Thymus (tissue), 11 donors: ENCODE measurements at regions not wholly inside any gene's neighbourhood (a gene's known extent, or its start where the extent isn't known, plus 50 kb on each side); places are given as distances from the start of the nearest gene placed in this dataset.

Source experiments
- DNase-seq, 9 donors: peaks; one replicate each; pipeline ENCODE4 v3.0.0-alpha.2; 2013; ENCODE audit warnings: low spot score in 9 of 9, low read depth in 6 of 9, missing footprints in 1 of 9
- H3K27ac ChIP-seq, 2 donors: one replicate each; pipeline ENCODE4 v1.5.1; 2013; ENCODE audit warnings: control low read depth in 1 of 2, low read depth in 1 of 2, low read length in 1 of 2, mild to moderate bottlenecking in 1 of 2, moderate library complexity in 1 of 2
- H3K27me3 ChIP-seq, 2 donors: one replicate each; pipeline ENCODE4 v1.5.1; 2013; ENCODE audit warnings: low read length in 1 of 2; ENCODE audit not compliant: control insufficient read depth in 2 of 2, insufficient read depth in 1 of 2
- H3K36me3 ChIP-seq, 2 donors: one replicate each; pipeline ENCODE4 v1.5.1; 2013; ENCODE audit warnings: low read length in 1 of 2, mild to moderate bottlenecking in 1 of 2, moderate library complexity in 1 of 2; ENCODE audit not compliant: control insufficient read depth in 2 of 2, insufficient read depth in 2 of 2
- H3K4me1 ChIP-seq, 2 donors: one replicate each; pipeline ENCODE4 v1.5.1; 2013; ENCODE audit warnings: low read length in 2 of 2; ENCODE audit not compliant: control insufficient read depth in 2 of 2, insufficient read depth in 2 of 2
- H3K4me3 ChIP-seq, 2 donors: one replicate each; pipeline ENCODE4 v1.5.1; 2013; ENCODE audit warnings: low read length in 2 of 2, control low read depth in 1 of 2, mild to moderate bottlenecking in 1 of 2
- H3K9me3 ChIP-seq, 2 donors: one replicate each; pipeline ENCODE4 v1.5.1; 2013; ENCODE audit warnings: low read length in 1 of 2, mild to moderate bottlenecking in 1 of 2; ENCODE audit not compliant: control insufficient read depth in 2 of 2, insufficient read depth in 1 of 2
- WGBS: extraction: QIAGEN DNeasy Blood & Tissue Kit; methylation state at CpG from one replicate; pipeline ENCODE4 v1.1.7; 2013; 5-methylcytosine and 5-hydroxymethylcytosine counted together
- donor health status: healthy.

- WGBS, result 79% methylated on average over 1 of the region's 1 CpG
- no peaks in the 10 kb centered on the region for H3K27me3 ChIP-seq
- no peak for DNase-seq
- H3K27ac ChIP-seq, result no peak overlapping the region
- H3K9me3 ChIP-seq, result no peaks in the 10 kb centered on the region
- H3K4me1 ChIP-seq, result no peaks in the 10 kb centered on the region
- H3K36me3 ChIP-seq, result no peaks in the 10 kb centered on the region
- H3K4me3 ChIP-seq, result no peak overlapping the region
Measured at GRCh38 chr4:128525992-128526630, 238.5 kb upstream of the PGRMC2 start.

- WGBS, result 73% methylated on average over 5 of the region's 5 CpGs
- Histone ChIP-seq H3K9me3 (no peaks in the 10 kb centered on the region), H3K4me1 (no peaks in the 10 kb centered on the region), H3K27ac (no peak overlapping the region), H3K4me3 (no peak overlapping the region), H3K36me3 (no peaks in the 10 kb centered on the region), H3K27me3 (no peaks in the 10 kb centered on the region)
- DNase-seq, result no peak
Measured at GRCh38 chr4:128525387-128525786, 237.8 kb upstream of the PGRMC2 start.

GRCh38 chr4:128524311-128524710, 236.7 kb upstream of the PGRMC2 start:
- no peak overlapping the region for H3K4me3 ChIP-seq
- no peak overlapping the region for H3K27ac ChIP-seq
- no peaks in the 10 kb centered on the region for H3K36me3 ChIP-seq
- H3K4me1 ChIP-seq, result no peaks in the 10 kb centered on the region
- no peaks in the 10 kb centered on the region for H3K9me3 ChIP-seq
- 93% methylated on average over 6 of the region's 6 CpGs for WGBS
- DNase-seq, result no peak
- H3K27me3 ChIP-seq, result no peaks in the 10 kb centered on the region

- no peak for DNase-seq
Measured at GRCh38 chr4:128521648-128522111, 234.1 kb upstream of the PGRMC2 start.

GRCh38 chr4:128521156-128521555, 233.5 kb upstream of the PGRMC2 start:
- Histone ChIP-seq H3K27ac (no peak overlapping the region), H3K9me3 (no peaks in the 10 kb centered on the region), H3K36me3 (no peaks in the 10 kb centered on the region), H3K27me3 (no peaks in the 10 kb centered on the region), H3K4me3 (no peak overlapping the region), H3K4me1 (no peaks in the 10 kb centered on the region)
- DNase-seq, result no peak
- 95% methylated on average over 2 of the region's 2 CpGs for WGBS

More at GRCh38 chr4:128521648-128522111, 234.1 kb upstream of the PGRMC2 start:
- Histone ChIP-seq H3K27me3 (no peaks in the 10 kb centered on the region), H3K4me3 (no peak overlapping the region), H3K27ac (no peak overlapping the region), H3K36me3 (no peaks in the 10 kb centered on the region), H3K4me1 (no peaks in the 10 kb centered on the region), H3K9me3 (no peaks in the 10 kb centered on the region)
- 71% methylated on average over 4 of the region's 4 CpGs for WGBS

- H3K27ac ChIP-seq, result no peak overlapping the region
- H3K9me3 ChIP-seq, result no peaks in the 10 kb centered on the region
- H3K4me1 ChIP-seq, result no peaks in the 10 kb centered on the region
- no peak for DNase-seq
- H3K4me3 ChIP-seq, result no peak overlapping the region
- no peaks in the 10 kb centered on the region for H3K27me3 ChIP-seq
- 96% methylated on average over 7 of the region's 7 CpGs for WGBS
- H3K36me3 ChIP-seq, result no peaks in the 10 kb centered on the region
Measured at GRCh38 chr4:128519163-128519830, 231.7 kb upstream of the PGRMC2 start.

GRCh38 chr4:128517739-128518510, 230.3 kb upstream of the PGRMC2 start:
- Histone ChIP-seq H3K36me3 (no peaks in the 10 kb centered on the region), H3K27me3 (no peaks in the 10 kb centered on the region), H3K4me3 (no peak overlapping the region), H3K9me3 (no peaks in the 10 kb centered on the region), H3K27ac (no peak overlapping the region), H3K4me1 (no peaks in the 10 kb centered on the region)
- DNase-seq, result peak in 1 of 9 donors; percentile 16
- WGBS, result 76% methylated on average over 5 of the region's 5 CpGs

GRCh38 chr4:128517096-128517738, 229.6 kb upstream of the PGRMC2 start:
- WGBS, result 92% methylated on average over 4 of the region's 4 CpGs
- Histone ChIP-seq H3K9me3 (no peaks in the 10 kb centered on the region), H3K27me3 (no peaks in the 10 kb centered on the region), H3K4me1 (no peaks in the 10 kb centered on the region), H3K36me3 (no peaks in the 10 kb centered on the region), H3K4me3 (no peak overlapping the region), H3K27ac (no peak overlapping the region)
- DNase-seq, result no peak
